GM12874 (cell line): ENCODE measurements at regions not wholly inside any gene's neighbourhood (a gene's known extent, or its start where the extent isn't known, plus 50 kb on each side); places are given as distances from the start of the nearest gene placed in this dataset.

Experiments used
- CTCF ChIP-seq: IDR thresholded peaks from 2 replicates; pipeline ENCODE4 v1.5.1; 2011; ENCODE audit warnings: low read depth, mild to moderate bottlenecking, control low read depth, low read length, moderate library complexity; ENCODE audit not compliant: insufficient read depth

- TF ChIP-seq CTCF: no peak
These were observed 905.0 kb downstream of the RAB28 start for GRCh38 chr4:12579172-12579571.

- TF ChIP-seq CTCF: no peak
These were observed 907.7 kb downstream of the RAB28 start for GRCh38 chr4:12576409-12576808.

- TF ChIP-seq CTCF: no peak
These were observed 910.4 kb downstream of the RAB28 start for GRCh38 chr4:12573716-12574115.

- no peak for TF ChIP-seq CTCF
These were observed 921.5 kb downstream of the RAB28 start for GRCh38 chr4:12562476-12563140.

- no peak for TF ChIP-seq CTCF
These were observed 922.1 kb downstream of the RAB28 start for GRCh38 chr4:12562021-12562420.

GRCh38 chr4:12555011-12555410, 929.1 kb downstream of the RAB28 start:
- no peak for TF ChIP-seq CTCF

GRCh38 chr4:12548678-12549077, 935.5 kb downstream of the RAB28 start:
- no peak for TF ChIP-seq CTCF
